ENCODE measurements at regions not wholly inside any gene's neighbourhood (a gene's known extent, or its start where the extent isn't known, plus 50 kb on each side); places are given as distances from the start of the nearest gene placed in this dataset.

- TF ChIP-seq CTCF (IDR thresholded peaks at IDR 0.05): no peak
- no peak for TF ChIP-seq POLR2AphosphoS5 (IDR thresholded peaks at IDR 0.05)
Measured at GRCh38 chr1:228851193-228851592, 115.9 kb downstream of the RHOU start.

Measured in prostate gland (tissue), 2 donors.